T-cell (primary cell): ENCODE measurements at regions not wholly inside any gene's neighbourhood (a gene's known extent, or its start where the extent isn't known, plus 50 kb on each side); places are given as distances from the start of the nearest gene placed in this dataset.

Source experiments
- ATAC-seq, 4 experiments: fragments of 200-7000 bp in 3 of 4; fragments of 150-1000 bp in 1 of 4; cut with Tn5 transposase; replicated peaks in 1 of 4; 1 replicate in 3 of 4; 2 replicates in 1 of 4; pipeline ENCODE4 v1.10.0; 2021; ENCODE audit warnings: moderate library complexity in 3 of 4, mild to moderate bottlenecking in 2 of 4, moderate number of reproducible peaks in 1 of 4
- CTCF ChIA-PET, 2 donors: fragments of 300-600 bp; sonication (Branson Sonifier 250); formaldehyde crosslinking; loops; one replicate each; lab custom pipeline; 2022; ENCODE audit warnings: antibody characterized with exemption in 2 of 2; lab: Charles Lee
- POLR2A ChIA-PET, 2 donors: fragments of 300-600 bp; sonication (Branson Sonifier 250); formaldehyde crosslinking; loops; one replicate each; lab custom pipeline; 2022; ENCODE audit warnings: antibody characterized with exemption in 2 of 2; lab: Charles Lee
- DNase-seq, 35 experiments: peaks; one replicate each; pipeline versions ENCODE4 v3.0.0 to v3.0.0-alpha.2; 2013 to 2023
- H3K27ac ChIP-seq: one replicate; pipeline ENCODE4 v1.5.1; 2013; ENCODE audit warnings: low read length
- H3K27me3 ChIP-seq, 2 experiments: replicated peaks in 1 of 2; 1 replicate in 1 of 2; 2 replicates in 1 of 2; pipeline versions ENCODE4 v1.6.1 to v1.7.0; 2013; ENCODE audit warnings: low read length in 1 of 2, mixed read lengths in 1 of 2; ENCODE audit not compliant: control insufficient read depth in 2 of 2, insufficient read depth in 2 of 2; ENCODE audit errors: extremely low read depth in 1 of 2
- H3K36me3 ChIP-seq, 2 donors: 1 replicate in 1 of 2; 2 replicates in 1 of 2; pipeline versions ENCODE4 v1.6.1 to v1.7.0; 2013; ENCODE audit warnings: low read length in 1 of 2; ENCODE audit not compliant: control insufficient read depth in 2 of 2, insufficient read depth in 1 of 2; ENCODE audit errors: extremely low read depth in 1 of 2
- H3K4me1 ChIP-seq, 2 experiments: 1 replicate in 1 of 2; 2 replicates in 1 of 2; pipeline versions ENCODE4 v1.6.1 to v1.7.0; 2013; ENCODE audit warnings: low read length in 2 of 2, mixed read lengths in 1 of 2; ENCODE audit not compliant: insufficient read depth in 2 of 2, control insufficient read depth in 1 of 2; ENCODE audit errors: extremely low read depth in 1 of 2
- H3K4me3 ChIP-seq, 2 donors: 1 replicate in 1 of 2; 2 replicates in 1 of 2; pipeline versions ENCODE4 v1.5.1 to v1.7.0; 2013; ENCODE audit warnings: mild to moderate bottlenecking in 2 of 2, low read length in 1 of 2, moderate library complexity in 1 of 2; ENCODE audit not compliant: control insufficient read depth in 1 of 2; ENCODE audit errors: extremely low read depth in 1 of 2
- H3K9me3 ChIP-seq: 2 replicates; pipeline ENCODE4 v1.7.0; 2013
- H3K27ac Mint-ChIP-seq, 2 donors: one replicate each; pipeline ENCODE4 v1.8.0; 2020 to 2021; ENCODE audit warnings: mild to moderate bottlenecking in 2 of 2, mixed read lengths in 2 of 2
- H3K27me3 Mint-ChIP-seq, 2 donors: one replicate each; pipeline ENCODE4 v1.8.0; 2021 to 2022; ENCODE audit warnings: mixed read lengths in 2 of 2
- H3K36me3 Mint-ChIP-seq: one replicate; pipeline ENCODE4 v1.8.0; 2021; ENCODE audit warnings: mixed read lengths
- H3K4me1 Mint-ChIP-seq, 3 donors: one replicate each; pipeline ENCODE4 v1.8.0; 2020 to 2022; ENCODE audit warnings: mixed read lengths in 3 of 3, mild to moderate bottlenecking in 1 of 3
- H3K4me3 Mint-ChIP-seq, 3 donors: one replicate each; pipeline ENCODE4 v1.8.0; 2020 to 2022; ENCODE audit warnings: mild to moderate bottlenecking in 3 of 3, mixed read lengths in 3 of 3, moderate library complexity in 3 of 3
- H3K9me3 Mint-ChIP-seq, 3 donors: one replicate each; pipeline ENCODE4 v1.8.0; 2020 to 2022; ENCODE audit warnings: mixed read lengths in 3 of 3
- WGBS: methylation state at CpG from one replicate; pipeline ENCODE4 v1.1.5; 2013; ENCODE audit warnings: missing lambda C conversion rate; ENCODE audit not compliant: insufficient coverage; 5-methylcytosine and 5-hydroxymethylcytosine counted together

- Histone ChIP-seq H3K27me3 (peaks cover 0 to 7% of the 10 kb centered on the region in 2 experiments), H3K9me3 (no peaks in the 10 kb centered on the region), H3K4me1 (no peaks in the 10 kb centered on the region), H3K27ac (no peak overlapping the region), H3K36me3 (no peaks in the 10 kb centered on the region), H3K4me3 (no peak overlapping the region)
- no peaks in the 10 kb centered on the region for H3K4me1 Mint-ChIP-seq
- H3K4me3 Mint-ChIP-seq = no peak overlapping the region
- H3K27me3 Mint-ChIP-seq = peaks cover 22 to 25% of the 10 kb centered on the region in 2 donors
- 58% methylated on average over 4 of the region's 8 CpGs for WGBS
- CTCF ChIA-PET = no interaction called here
- ATAC-seq = no peak
- peaks cover 0 to 6% (median 4%) of the 10 kb centered on the region in 3 donors for H3K9me3 Mint-ChIP-seq
- H3K36me3 Mint-ChIP-seq = no peaks in the 10 kb centered on the region
- POLR2A ChIA-PET = no interaction called here
- DNase-seq = no peak
- no peak overlapping the region for H3K27ac Mint-ChIP-seq
These were observed 57.4 kb upstream of the NRP1 start for GRCh38 chr10:33391611-33392465.

DNA sequence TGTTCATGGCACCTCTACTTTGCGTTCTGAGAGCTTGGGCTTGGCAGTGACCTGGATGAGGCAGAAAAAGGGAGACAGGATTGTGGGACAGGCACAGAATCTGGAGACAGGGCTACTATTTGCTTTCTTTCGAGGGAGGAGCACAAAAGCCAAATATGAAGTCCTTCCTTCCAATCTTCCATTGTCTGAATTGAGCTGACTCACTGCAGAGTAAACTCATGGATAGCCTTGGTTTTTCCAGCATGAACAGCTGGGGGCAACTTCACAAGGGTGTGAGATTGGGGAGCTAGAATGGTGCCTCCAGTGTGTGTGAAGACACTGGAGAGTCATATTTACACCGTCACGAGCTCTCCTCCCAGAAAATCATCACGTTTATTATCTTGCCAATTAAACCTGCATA is 55.6 kb upstream of the NRP1 start:
- Mint-ChIP-seq H3K27ac (no peak overlapping the region), H3K4me3 (no peak overlapping the region), H3K36me3 (no peaks in the 10 kb centered on the region), H3K4me1 (no peaks in the 10 kb centered on the region), H3K27me3 (peaks cover 26 to 27% of the 10 kb centered on the region in 2 donors), H3K9me3 (no peaks in the 10 kb centered on the region)
- no peaks in the 10 kb centered on the region for H3K4me1 ChIP-seq
- ATAC-seq = no peak
- 92% methylated on average over 2 of the region's 5 CpGs for WGBS
- H3K27me3 ChIP-seq = peaks cover 0 to 10% of the 10 kb centered on the region in 2 experiments
- no peak overlapping the region for H3K27ac ChIP-seq
- no peak overlapping the region for H3K4me3 ChIP-seq
- no peak for DNase-seq
- ChIA-PET POLR2A (no interaction called here), CTCF (no interaction called here)
- no peaks in the 10 kb centered on the region for H3K9me3 ChIP-seq
- no peaks in the 10 kb centered on the region for H3K36me3 ChIP-seq

DNA sequence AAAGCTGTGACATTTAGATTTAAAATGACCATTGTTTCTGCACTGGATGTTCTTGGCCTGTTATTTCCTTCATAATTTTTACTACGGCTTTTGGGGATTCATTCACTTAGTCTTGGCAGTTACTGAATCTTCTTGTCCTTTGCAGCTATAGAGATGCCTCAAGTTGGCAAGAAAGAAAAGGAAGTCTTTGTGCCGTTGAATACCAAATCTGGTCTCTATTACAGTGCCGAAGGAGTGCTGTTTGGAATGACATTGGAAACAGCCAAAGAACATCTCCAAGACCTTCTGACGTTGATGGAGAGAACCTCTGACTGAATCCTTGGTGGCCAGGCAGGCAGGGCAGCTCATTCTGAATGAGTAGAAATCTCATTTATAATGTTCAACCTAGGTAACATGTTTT is 54.3 kb upstream of the NRP1 start:
- Histone ChIP-seq H3K9me3 (no peaks in the 10 kb centered on the region), H3K4me1 (no peaks in the 10 kb centered on the region), H3K27me3 (peaks cover 0 to 11% of the 10 kb centered on the region in 2 experiments), H3K27ac (no peak overlapping the region), H3K4me3 (no peak overlapping the region), H3K36me3 (no peaks in the 10 kb centered on the region)
- H3K4me1 Mint-ChIP-seq = no peaks in the 10 kb centered on the region
- H3K27me3 Mint-ChIP-seq = peaks cover 26 to 27% of the 10 kb centered on the region in 2 donors
- POLR2A ChIA-PET = no interaction called here
- H3K4me3 Mint-ChIP-seq = no peak overlapping the region
- H3K9me3 Mint-ChIP-seq = no peaks in the 10 kb centered on the region
- DNase-seq (no peak), ATAC-seq (no peak)
- no peak overlapping the region for H3K27ac Mint-ChIP-seq
- CTCF ChIA-PET = no interaction called here
- WGBS = 100% methylated on average over 2 of the region's 4 CpGs
- no peaks in the 10 kb centered on the region for H3K36me3 Mint-ChIP-seq

- no peaks in the 10 kb centered on the region for H3K36me3 Mint-ChIP-seq
- CTCF ChIA-PET = no interaction called here
- Histone ChIP-seq H3K27me3 (peaks cover 0 to 11% of the 10 kb centered on the region in 2 experiments), H3K9me3 (no peaks in the 10 kb centered on the region), H3K27ac (no peak overlapping the region), H3K36me3 (no peaks in the 10 kb centered on the region), H3K4me1 (no peaks in the 10 kb centered on the region), H3K4me3 (no peak overlapping the region)
- POLR2A ChIA-PET = no interaction called here
- no peak overlapping the region for H3K4me3 Mint-ChIP-seq
- WGBS = no CpG with 5 or more reads among the region's 1 CpG
- H3K27me3 Mint-ChIP-seq = peaks cover 27 to 28% of the 10 kb centered on the region in 2 donors
- DNase-seq (no peak), ATAC-seq (no peak)
- H3K27ac Mint-ChIP-seq = no peak overlapping the region
- H3K9me3 Mint-ChIP-seq = no peaks in the 10 kb centered on the region
- no peaks in the 10 kb centered on the region for H3K4me1 Mint-ChIP-seq
These were observed 53.9 kb upstream of the NRP1 start for GRCh38 chr10:33388382-33388781.

DNA sequence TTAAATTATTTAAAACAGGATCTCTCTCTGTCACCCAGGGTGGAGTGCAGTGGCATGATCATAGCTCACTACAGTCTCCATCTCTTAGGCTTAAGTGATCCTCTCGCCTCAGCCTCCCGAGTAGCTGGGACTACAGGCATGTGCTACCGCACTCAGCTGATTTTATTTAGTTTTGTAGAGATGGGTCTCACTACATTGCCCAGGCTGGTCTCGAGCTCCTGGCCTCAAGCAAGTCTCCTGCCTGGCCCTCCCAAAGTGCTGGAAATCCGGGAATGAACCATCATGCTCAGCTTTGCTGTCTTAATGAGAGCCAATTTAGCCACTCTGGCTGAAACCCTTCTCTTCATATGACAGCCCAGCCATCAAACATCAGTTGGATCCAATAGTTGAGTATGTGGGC is 53.3 kb upstream of the NRP1 start:
- H3K27ac ChIP-seq = no peak overlapping the region
- H3K4me1 Mint-ChIP-seq = no peaks in the 10 kb centered on the region
- CTCF ChIA-PET = interaction anchor here in 1 of 2 donors (0.6 kb wide), 1 partner anchor 916 kb away, joined by 4 read pairs; no protein-coding TSS in a partner anchor
- no peak for ATAC-seq
- no peaks in the 10 kb centered on the region for H3K4me1 ChIP-seq
- H3K27ac Mint-ChIP-seq = no peak overlapping the region
- no peaks in the 10 kb centered on the region for H3K36me3 ChIP-seq
- no peak for DNase-seq
- no peak overlapping the region for H3K4me3 Mint-ChIP-seq
- H3K9me3 ChIP-seq = no peaks in the 10 kb centered on the region
- H3K27me3 ChIP-seq = peaks cover 0 to 10% of the 10 kb centered on the region in 2 experiments
- H3K36me3 Mint-ChIP-seq = no peaks in the 10 kb centered on the region
- POLR2A ChIA-PET = no interaction called here
- WGBS = 75% methylated on average over 5 of the region's 5 CpGs
- H3K9me3 Mint-ChIP-seq = no peaks in the 10 kb centered on the region
- H3K4me3 ChIP-seq = no peak overlapping the region
- peaks cover 28 to 30% of the 10 kb centered on the region in 2 donors for H3K27me3 Mint-ChIP-seq

GRCh38 chr10:33386926-33387325 is 52.5 kb upstream of the NRP1 start:
- WGBS = 100% methylated on average over 2 of the region's 2 CpGs
- no peak overlapping the region for H3K4me3 Mint-ChIP-seq
- H3K4me3 ChIP-seq = no peak overlapping the region
- ATAC-seq (no peak), DNase-seq (no peak)
- ChIA-PET POLR2A (no interaction called here), CTCF (no interaction called here)
- no peak overlapping the region for H3K27ac ChIP-seq
- no peaks in the 10 kb centered on the region for H3K9me3 ChIP-seq
- no peaks in the 10 kb centered on the region for H3K36me3 ChIP-seq
- H3K36me3 Mint-ChIP-seq = no peaks in the 10 kb centered on the region
- peaks cover 30% of the 10 kb centered on the region in 2 donors for H3K27me3 Mint-ChIP-seq
- H3K4me1 Mint-ChIP-seq = no peaks in the 10 kb centered on the region
- no peaks in the 10 kb centered on the region for H3K9me3 Mint-ChIP-seq
- H3K27ac Mint-ChIP-seq = no peak overlapping the region
- no peaks in the 10 kb centered on the region for H3K4me1 ChIP-seq
- H3K27me3 ChIP-seq = peaks cover 0 to 8% of the 10 kb centered on the region in 2 experiments
